ENCODE measurements at regions not wholly inside any gene's neighbourhood (a gene's known extent, or its start where the extent isn't known, plus 50 kb on each side); places are given as distances from the start of the nearest gene placed in this dataset.

DNA sequence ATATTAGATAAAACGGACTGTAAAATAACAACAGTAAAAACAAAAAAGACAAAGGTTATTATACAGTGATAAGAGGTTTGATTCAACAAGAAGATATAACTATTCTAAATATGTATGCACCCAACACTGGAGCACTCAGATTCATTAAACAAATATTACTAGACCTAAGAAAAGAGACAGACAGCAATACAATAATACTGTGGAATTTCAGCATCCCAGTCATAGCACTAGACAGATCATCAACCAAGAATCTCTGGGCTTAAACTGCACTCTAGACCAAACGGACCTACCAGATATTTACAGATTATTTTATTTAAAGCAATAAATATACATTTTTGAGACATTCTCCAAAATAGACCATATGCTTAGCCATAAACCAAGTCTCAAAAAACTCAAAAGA lies 263.8 kb downstream of the C6orf118 start:
- TF ChIP-seq, protein P1, sequence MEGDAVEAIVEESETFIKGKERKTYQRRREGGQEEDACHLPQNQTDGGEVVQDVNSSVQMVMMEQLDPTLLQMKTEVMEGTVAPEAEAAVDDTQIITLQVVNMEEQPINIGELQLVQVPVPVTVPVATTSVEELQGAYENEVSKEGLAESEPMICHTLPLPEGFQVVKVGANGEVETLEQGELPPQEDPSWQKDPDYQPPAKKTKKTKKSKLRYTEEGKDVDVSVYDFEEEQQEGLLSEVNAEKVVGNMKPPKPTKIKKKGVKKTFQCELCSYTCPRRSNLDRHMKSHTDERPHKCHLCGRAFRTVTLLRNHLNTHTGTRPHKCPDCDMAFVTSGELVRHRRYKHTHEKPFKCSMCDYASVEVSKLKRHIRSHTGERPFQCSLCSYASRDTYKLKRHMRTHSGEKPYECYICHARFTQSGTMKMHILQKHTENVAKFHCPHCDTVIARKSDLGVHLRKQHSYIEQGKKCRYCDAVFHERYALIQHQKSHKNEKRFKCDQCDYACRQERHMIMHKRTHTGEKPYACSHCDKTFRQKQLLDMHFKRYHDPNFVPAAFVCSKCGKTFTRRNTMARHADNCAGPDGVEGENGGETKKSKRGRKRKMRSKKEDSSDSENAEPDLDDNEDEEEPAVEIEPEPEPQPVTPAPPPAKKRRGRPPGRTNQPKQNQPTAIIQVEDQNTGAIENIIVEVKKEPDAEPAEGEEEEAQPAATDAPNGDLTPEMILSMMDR (IDR thresholded peaks at IDR 0.05): no peak
- TF ChIP-seq EP300 (IDR thresholded peaks at IDR 0.05): no peak
